Hematopoietic multipotent progenitor cell treated with erythropoietin and hydrocortisone succinate and interleukin-3 and kit ligand, for 15 days (in vitro differentiated cells): ENCODE measurements at regions not wholly inside any gene's neighbourhood (a gene's known extent, or its start where the extent isn't known, plus 50 kb on each side); places are given as distances from the start of the nearest gene placed in this dataset.

ENCODE experiments used
- DNase-seq: peaks from one replicate; pipeline ENCODE4 v3.0.0-alpha.2; 2015; ENCODE audit warnings: low spot score

DNA sequence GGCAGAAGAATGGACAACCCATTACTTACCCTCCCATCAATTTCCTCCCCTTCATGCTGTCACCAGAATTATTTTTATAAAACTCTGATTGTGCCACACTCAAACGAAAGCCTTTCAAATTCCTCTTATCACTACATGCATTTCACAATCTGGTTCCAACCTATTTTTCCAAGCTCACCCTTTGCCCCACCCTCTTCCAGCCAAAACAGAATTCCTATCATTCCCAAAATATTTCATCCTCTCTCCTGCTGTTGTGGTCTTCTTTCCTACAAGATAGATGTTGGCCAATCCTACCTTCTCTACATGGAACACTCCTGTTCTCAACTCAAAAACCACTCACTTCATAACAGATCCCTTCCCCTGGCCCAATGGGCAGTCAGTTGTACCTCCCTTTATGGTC lies 111.5 kb downstream of the ELAPOR2 start:
- DNase-seq = no peak

DNA sequence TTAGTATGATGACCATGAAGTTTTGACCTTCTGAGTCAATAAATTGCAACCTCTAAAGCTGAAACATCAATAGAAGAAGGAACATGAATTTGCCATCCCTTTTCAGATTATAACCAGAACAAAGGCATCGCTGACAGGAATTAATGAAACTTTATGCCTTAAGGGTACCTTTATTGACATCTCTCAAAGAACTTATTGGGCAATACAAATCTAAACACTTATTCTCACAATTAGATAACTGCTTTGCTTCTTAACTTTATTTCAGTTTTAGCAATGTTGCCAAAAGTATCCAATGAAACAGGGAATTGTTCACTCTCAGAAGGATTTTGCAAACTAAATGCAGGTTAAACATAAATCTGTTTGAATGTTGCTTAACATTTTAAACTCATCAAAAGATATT lies 116.0 kb downstream of the ELAPOR2 start:
- no peak for DNase-seq

DNA sequence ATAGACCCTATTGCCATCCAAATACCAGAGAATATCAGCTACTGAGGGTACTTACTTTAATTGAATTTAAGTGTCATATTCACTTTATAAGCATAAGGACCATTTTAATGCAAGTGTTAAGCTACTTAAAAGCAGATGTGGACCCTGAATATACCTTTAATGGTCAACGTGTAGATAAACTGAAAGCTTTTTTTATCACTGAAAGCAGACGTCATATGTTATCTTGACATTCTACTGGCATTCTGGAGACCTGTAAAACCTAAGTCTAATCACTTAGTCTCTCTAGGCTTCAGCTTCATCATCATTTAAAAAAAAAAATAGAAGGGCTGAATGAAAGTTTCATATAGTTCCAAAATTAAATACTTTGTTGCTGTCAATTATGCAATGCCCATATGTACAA lies 116.5 kb downstream of the ELAPOR2 start:
- DNase-seq = no peak

DNA sequence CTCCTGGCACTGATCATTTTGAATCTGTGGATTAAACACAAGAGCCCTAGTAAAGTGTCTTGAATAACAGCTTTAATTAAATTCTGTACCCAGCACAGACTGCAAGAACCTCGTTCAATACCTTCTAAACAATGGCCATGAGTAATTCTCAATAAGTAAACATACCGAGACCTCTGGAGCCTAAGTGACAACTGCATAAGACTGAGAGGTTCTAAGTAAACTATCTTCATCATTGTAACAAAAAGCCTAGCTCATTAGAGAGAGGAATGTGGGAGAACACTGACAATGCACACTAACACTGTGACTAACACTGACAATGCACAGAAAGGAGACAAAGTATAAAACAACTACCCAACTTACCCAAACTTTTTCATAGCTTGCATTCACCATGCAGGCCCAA lies 117.4 kb downstream of the ELAPOR2 start:
- DNase-seq = no peak

GRCh38 chr7:86939197-86939814 lies 120.1 kb downstream of the ELAPOR2 start:
- DNase-seq = peak; percentile 27

GRCh38 chr7:86937363-86937878 lies 122.0 kb downstream of the ELAPOR2 start:
- DNase-seq = no peak

- no peak for DNase-seq
These were observed 126.1 kb downstream of the ELAPOR2 start for GRCh38 chr7:86933295-86933845.

DNA sequence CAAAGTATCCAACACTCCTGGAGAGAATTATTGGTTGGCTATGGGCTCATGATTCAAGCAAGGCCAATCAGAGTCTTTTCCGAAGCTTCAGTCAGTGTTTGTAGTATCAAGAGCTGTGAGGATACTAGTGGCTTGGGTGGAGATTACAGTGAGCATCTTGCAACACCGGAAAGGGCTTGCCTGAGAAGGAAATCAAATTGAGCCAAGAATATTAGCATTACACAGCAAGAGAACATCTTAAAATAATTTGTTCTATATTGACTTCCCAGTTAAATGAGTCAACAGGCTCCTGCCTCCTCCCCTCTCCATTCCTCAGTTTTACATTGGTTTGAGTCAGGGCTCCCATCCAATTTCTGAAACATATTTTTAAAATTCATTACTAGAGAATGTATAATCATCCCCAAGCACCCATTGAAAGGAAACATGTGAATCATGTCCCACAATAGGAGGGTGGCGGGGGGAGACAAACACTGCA lies 127.4 kb downstream of the ELAPOR2 start:
- no peak for DNase-seq

DNA sequence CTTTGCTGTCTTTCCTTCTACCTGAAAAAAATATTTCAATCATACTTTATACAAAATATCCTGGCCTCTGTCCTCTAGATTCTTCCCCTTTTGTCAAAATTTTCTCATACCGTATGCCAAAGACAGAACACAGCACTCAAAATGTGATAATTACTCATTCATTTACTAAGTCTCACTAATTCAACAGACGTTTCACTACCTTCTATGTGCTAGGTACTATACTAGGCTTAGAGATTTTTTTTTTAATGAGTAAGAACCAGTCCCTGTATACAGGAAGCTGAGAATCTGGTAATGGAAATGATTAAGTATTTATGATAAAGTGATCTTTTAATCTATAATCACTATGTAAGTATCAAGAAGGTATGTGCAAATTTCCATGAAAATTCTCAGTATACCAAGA lies 128.0 kb downstream of the ELAPOR2 start:
- DNase-seq = no peak

- no peak for DNase-seq
These were observed 128.7 kb downstream of the ELAPOR2 start for GRCh38 chr7:86930554-86931307.

DNA sequence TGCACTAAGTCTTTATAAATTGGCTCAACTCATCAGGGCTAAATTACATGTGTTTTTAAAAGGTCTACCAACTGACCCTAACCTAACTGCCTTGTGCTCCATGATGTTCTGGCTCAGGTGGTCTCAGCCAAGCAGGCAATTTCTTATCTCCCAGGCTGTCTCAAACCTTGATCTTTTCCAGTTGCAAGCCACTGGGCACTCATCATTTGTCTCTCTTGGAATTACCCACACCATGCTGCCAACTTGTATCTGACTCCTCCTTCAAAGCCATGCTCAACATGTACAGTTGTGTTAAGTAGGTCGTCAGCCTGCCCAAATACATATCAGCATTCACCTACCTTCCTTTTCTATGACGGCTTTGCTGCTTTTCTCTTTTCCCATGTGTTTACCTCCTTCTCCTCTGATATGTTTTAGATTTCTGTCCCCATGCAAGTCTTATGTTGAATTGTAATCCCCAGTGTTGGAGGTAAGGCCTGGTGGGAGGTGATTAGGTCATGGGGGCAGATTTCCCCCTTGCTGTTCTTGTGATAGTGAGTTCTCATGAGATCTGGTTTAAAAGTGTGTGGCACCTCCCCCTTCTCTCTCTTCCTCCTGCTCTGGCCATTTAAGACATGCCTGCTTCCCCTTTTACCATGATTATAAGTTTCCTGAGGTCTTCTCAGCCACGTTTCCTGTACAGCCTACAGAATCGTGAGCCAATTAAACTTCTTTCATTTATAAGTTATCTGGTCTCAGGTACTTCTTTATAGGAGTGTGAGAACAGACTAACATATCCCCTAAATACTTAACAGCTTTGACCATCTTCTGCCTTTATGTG lies 130.0 kb downstream of the ELAPOR2 start:
- no peak for DNase-seq

DNA sequence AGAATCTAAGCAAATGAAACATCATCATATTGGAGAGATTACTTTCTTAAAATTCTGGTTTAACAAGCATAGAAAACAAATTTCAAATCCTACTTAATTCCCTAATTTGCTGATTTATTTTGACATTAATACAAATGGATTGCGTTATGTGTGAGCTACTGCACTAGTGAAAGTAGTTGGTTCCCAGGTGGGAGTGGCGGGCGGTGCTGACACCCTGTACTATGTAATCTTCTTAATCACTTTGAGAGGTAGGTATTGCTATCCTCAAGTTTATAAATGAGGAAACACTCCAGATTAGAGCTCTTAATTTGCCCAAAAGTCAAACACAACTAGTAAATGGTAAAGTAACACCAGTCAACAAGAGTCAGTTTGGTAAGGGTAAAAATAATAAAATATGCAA lies 131.1 kb downstream of the ELAPOR2 start:
- no peak for DNase-seq

GRCh38 chr7:86926732-86927131 lies 132.7 kb downstream of the ELAPOR2 start:
- DNase-seq = peak; percentile 20

GRCh38 chr7:86925221-86925620 lies 134.2 kb downstream of the ELAPOR2 start:
- no peak for DNase-seq

DNA sequence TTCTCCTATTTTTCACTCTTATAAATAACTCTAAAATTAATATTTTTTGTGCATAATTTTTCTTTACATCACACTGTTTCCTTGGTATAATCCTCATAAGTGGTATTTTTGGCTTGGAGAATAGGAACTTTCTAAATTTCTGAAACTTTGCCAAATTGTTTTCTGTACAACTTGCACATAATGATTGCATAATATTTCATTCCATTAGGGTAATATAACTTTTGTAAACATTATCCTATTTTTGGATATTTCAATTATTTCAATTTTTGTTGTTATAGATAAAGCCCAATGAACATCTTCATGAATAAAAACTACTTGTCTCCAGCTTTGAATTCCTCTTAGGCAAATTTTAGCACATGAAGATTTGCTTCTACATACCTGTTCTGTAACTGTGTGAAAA lies 135.9 kb downstream of the ELAPOR2 start:
- no peak for DNase-seq

- no peak for DNase-seq
These were observed 139.3 kb downstream of the ELAPOR2 start for GRCh38 chr7:86920154-86920553.

- DNase-seq = no peak
These were observed 141.2 kb downstream of the ELAPOR2 start for GRCh38 chr7:86918245-86918644.

- no peak for DNase-seq
These were observed 143.1 kb downstream of the ELAPOR2 start for GRCh38 chr7:86916277-86916825.

- no peak for DNase-seq
These were observed 144.9 kb downstream of the ELAPOR2 start for GRCh38 chr7:86914551-86914950.
